COR-L47 (cell line): ENCODE measurements at regions not wholly inside any gene's neighbourhood (a gene's known extent, or its start where the extent isn't known, plus 50 kb on each side); places are given as distances from the start of the nearest gene placed in this dataset.
"Not testable (repeated sequence)": the region's sequence is repeated elsewhere in the genome, so short reads cannot be mapped to it uniquely, and the experiment has no call there.

Source experiments
- DNase-seq: peaks from one replicate; lab custom pipeline; 2025; lab: John Stamatoyannopoulos, UW

- no peak for DNase-seq
Measured at GRCh38 chr16:48105976-48106375, 49.8 kb downstream of the ABCC12 start.

DNA sequence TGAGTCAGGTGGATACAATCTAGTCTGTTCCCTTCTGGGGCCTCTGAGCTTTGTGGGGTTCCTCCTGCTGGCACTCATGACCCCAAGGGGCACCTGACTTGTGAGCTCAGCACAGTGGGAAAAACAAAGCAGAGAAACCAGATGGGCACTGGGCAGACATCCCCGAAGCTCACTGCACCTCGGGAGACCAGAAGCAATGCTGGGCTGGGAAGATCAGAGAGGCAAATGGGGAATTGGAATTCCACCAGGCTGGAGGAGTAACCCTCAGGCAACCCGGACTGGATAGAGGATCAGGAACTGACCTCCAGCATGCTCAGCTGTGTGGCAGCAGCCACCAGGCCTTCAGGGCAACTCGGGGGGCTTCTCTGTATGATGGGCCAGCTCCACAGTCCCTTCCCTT is 50.3 kb downstream of the ABCC12 start:
- DNase-seq = no peak

DNA sequence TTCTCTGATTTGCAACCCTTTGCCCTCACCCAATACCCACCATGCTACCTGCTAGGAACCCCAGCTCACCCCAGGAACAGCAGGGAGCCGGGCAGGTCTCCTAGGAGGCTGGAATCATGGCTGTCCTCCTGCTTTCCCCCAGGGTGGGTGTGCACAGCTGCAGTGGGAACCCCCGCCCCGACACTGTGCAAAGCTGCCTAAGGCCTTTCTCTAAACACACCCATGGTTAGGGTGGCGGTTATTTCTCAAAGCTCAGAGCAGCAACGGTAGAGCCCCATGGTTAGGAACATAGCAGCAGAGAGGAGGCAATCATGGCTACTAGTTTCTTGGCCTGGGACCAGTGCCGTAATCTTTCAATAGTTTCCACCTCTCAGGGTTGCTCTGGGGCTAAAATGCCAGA is 52.2 kb downstream of the ABCC12 start:
- no peak for DNase-seq

- no peak for DNase-seq
Measured at GRCh38 chr16:48102083-48103008, 53.4 kb downstream of the ABCC12 start.

- no peak for DNase-seq
Measured at GRCh38 chr16:48101069-48101674, 54.6 kb downstream of the ABCC12 start.

DNA sequence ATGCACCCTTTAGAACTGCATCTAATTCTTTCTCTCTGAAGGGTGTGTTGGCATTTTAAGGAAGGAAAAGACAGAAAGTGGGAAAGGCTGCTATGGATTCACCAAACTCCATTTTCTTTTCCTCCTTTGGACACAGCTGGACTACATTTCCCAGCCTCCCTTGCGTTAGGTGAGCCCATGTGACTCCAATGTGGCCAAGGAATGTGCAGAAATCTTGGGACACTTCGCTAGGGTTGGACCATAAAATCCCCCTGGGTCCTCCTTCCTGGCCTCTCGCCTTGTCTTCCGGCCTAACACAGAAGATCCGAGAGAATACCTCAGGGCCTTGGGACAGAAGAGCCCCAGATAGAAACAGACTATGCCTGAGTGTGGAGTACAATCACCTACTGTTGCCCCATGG is 56.3 kb downstream of the ABCC12 start:
- no peak for DNase-seq

DNA sequence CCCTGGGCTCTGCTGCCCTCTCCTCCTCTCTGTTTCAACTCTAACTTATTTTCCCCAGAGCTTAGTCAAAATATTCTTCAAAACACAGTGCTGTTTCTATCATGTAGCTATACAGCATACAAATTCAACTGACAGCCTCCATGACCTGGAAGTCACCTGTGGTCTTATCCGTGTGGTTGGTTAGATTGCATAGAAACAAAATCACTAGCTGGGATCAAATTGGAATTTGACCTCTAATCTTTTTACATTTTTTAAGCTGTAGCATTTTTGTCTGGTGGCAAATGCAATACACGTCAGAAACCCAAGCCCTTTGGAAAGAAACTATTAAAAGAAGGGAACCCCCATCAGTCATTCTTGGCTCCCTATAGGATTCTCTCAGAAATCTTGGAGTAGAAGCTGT is 57.3 kb downstream of the ABCC12 start:
- no peak for DNase-seq

- DNase-seq = no peak
Measured at GRCh38 chr16:48091117-48091516, 64.7 kb downstream of the ABCC12 start.

GRCh38 chr16:48089053-48089792 is 66.6 kb downstream of the ABCC12 start:
- no peak for DNase-seq

DNA sequence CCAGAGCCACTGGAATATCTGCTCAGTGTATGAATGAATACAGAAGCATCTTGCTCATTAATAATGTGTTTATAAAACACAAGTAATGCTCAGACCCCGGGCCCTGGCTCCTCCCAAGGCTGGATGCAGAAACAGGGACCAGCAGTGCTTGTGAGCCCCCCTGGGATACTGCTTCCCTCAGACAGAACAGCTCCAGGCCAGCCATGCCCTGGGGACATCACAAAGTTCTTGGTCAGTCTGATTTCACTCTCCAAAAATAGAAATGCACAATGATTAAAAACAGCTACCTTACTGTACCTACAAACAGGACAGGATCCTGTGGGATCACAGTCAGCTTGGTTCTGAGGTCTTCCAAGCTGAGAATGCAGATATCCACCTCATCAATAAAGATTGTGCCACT is 68.2 kb downstream of the ABCC12 start:
- no peak for DNase-seq

DNA sequence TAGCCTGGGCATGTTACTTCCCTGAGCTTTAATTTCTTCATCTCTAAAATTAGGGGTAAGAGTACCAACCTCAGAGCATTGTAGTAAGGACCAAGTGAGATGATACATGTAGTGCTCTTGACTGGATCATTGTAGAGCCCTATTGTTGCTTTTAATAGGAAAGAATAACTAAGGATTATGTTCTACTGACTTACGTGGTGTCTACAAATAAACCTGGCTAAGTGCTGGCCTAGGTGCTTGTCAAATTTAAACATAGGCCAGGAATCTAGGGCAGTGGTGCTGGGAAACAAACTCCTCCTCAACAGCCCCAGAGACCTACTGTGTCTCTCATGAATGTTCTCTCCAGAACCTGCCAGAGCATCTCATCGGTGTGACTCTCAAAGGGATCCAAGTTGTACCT is 69.4 kb downstream of the ABCC12 start:
- no peak for DNase-seq

GRCh38 chr16:48085729-48086128 is 70.1 kb downstream of the ABCC12 start:
- DNase-seq = no peak

- no peak for DNase-seq
Measured at GRCh38 chr16:48084826-48085225, 71.0 kb downstream of the ABCC12 start.

GRCh38 chr16:48082516-48082915 is 73.3 kb downstream of the ABCC12 start:
- DNase-seq = no peak

- no peak for DNase-seq
Measured at GRCh38 chr16:48081656-48082055, 74.1 kb downstream of the ABCC12 start.

DNA sequence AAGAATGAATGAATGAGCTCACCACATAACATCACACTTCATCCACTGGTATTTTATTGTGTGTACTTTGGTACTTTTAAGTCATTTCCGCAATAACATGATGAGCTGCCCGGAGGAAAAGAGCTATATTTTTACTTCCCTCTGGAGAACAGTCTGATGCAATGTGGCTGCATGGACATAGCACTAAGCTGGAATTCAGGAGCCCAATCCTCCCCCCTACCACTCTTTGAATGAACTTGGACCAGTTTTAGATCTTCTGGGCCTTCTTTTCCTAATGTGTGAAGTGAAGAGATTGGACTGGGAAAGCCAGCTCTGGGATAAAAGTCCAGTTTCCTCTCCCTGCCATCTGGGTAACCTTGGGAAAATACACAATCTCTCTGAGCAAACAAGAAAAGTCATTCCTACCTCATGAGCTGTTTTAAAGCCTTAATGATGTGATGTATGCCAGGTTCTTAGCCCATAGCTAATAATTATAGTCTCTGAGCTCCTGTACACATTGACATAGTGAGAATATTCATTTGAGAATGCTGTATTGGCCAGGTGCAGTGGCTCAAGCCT is 79.3 kb downstream of the ABCC12 start:
- DNase-seq = no peak

DNA sequence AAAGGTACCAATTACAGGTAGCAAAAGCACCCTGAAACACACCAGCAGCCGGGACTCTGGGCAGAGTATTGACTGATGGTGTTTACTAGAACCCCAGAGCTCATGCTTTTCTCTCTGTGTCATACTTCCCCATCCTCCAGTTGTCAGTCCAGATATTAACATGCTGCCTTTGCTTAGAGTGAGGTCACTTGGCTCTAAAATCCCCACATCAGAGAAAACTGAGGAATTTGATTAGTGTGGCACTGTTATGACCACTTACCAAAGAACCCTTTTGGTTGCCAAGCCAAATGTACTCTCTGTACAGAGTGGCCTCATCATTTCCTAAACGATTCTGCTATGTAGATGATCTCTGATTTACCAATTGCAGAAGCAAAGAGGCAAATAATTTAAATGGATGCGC is 80.4 kb downstream of the ABCC12 start:
- no peak for DNase-seq

GRCh38 chr16:48067388-48067787 is 88.4 kb downstream of the ABCC12 start:
- no peak for DNase-seq

DNA sequence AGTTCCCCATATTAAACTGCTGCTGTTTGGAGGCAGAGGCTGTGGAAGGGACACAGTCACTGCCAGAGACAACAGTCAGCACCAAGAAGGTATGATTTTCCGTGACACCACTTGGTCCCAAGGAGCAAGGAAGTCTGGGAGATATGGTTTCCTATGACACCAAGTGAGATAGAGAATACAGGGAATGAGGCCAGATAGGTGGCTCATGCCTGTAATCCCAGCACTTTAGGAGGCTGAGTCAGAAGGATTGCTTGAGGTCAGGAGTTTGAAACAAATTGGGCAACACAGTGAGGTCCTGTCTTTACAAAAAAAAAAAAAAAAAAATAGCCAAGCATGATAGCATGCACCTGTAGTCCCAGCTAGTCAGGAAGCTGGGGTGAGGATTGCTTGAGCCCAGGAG is 90.8 kb downstream of the ABCC12 start:
- no peak for DNase-seq

GRCh38 chr16:48062681-48063080 is 93.1 kb downstream of the ABCC12 start:
- DNase-seq = no peak

DNA sequence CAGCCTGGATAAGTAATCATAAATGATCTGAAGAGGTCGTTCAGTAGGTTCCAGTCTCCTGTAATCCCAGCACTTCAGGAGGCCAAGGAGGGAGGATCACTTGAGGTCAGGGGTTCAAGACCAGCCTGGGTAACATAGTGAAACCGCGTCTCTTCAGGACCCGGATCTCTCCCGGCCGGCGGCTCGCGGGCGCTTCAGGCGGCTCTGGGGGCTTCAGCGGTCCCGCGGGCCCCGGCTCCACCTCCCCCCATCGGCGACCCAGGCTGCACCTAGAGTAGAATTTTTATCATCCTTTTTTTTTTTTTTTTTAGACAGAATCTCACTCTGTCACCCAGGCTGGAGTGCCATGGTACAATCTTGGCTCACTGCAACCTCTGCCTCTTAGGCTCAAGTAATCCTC is 95.9 kb downstream of the ABCC12 start:
- no peak for DNase-seq

DNA sequence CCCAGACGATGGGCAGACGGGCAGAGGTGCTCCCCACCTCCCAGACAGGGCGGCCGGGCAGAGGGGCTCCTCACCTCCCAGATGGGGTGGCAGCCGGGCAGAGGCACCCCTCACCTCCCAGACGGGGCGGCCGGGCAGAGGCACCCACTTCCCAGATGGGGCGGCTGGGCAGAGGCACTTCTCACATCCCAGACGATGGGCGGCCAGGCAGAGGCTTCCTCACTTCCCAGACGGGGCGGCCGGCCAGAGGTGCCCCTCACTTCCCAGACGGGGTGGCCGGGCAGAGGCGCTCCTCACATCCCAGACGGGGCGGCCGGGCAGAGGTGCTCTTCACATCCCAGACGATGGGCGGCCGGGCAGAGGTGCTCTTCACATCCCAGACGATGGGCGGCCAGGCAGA is 96.6 kb downstream of the ABCC12 start:
- DNase-seq = not testable (repeated sequence)

DNA sequence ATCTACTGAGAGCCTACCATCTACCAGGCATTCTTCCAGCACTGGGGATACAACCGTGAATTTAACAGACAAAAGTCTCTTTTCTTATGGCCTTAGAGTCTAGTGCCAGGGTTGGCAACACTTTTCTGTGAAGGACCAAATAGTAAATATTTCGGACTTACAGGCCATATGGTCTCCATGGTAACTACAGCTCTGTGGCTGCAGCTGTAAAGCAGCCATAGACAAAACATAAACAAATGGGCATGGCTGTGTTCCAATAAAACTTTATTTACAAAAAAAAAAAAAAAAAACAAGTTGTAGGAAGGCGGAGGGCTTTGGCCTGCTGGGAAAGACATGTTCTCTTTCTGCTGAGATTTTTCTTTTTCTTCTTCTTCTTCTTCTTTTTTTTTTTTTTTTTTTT is 98.7 kb downstream of the ABCC12 start:
- no peak for DNase-seq
